HG03442 (cell line): ENCODE measurements at regions not wholly inside any gene's neighbourhood (a gene's known extent, or its start where the extent isn't known, plus 50 kb on each side); places are given as distances from the start of the nearest gene placed in this dataset.

Experiments
- ATAC-seq: cut with Tn5 transposase; IDR thresholded peaks from one replicate; pipeline ENCODE4 v1.9.1; 2021; ENCODE audit warnings: mild to moderate bottlenecking, moderate library complexity; ENCODE audit not compliant: unreplicated experiment

DNA sequence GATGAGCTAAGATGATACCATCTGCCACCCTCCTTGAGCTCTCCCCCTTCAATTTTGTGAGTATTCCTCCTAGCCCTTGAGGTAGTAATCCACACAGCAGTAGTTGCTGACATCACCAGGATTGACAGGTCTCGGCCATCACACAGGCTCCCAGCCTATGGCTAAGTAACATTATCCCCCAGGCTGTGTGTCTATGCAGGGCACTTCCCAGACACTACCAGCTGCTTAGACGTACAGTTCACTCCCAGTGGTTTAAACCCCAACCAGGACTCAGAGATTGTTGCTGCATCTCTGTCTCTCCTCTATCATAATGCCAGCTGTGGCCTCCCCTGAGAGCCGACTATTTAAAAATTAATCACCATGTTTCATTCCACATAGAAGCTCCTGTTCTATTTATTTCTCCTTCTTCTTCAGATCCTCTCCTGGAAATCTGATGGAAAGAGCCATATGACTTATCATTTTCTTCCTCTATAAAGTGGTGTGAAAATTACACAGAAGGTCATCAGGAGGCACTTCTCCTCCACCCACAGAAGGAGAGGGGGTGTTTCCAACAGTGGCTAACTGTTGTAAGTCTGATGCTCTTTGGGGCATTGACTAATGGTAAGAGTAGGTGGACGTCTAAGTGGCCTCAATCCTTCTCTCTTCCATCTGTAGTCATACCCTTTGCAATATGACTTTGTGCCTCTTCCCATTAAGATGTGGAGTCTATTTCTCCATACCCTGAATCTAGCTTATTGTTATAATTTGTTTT, 396.3 kb downstream of the SETD4 start:
- no peak for ATAC-seq

DNA sequence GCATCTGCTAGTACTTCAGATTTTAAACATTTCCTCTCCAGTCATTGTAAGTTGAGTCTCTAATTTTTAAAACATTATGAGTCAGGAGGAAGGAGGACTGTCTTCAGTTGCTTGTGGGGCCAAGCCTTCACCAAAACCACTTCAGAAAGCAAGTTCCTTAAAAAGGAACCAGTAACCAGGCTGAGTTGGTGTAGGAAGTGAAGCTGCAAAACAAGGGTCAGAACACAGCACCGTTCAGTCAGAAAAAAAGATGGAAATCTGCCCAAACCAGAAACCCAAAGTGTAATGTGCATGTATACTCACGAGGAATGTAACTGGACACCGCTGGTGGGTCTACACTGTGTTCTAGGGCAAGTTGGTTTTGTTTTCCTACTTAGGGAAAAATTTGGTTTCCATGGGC, 402.1 kb downstream of the SETD4 start:
- ATAC-seq: no peak

DNA sequence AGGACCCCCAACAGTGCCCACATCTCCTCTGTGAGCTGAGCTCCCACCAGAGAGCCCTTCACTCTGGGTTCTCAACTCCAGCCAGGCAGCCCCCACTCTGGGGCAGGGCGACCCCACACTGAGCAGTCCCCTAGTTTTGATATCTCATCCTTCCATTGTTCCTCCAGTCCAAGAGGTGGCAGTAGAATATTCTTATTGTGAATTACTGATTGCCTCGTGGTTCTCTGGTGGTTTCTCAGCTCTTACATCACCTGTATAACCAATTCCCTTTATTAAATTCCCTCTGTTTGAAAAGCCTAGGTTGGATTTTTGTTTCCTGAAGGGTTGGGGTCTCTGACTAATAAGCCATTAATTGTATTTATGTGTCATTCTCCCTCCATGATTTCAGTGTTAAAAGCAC, 407.5 kb downstream of the SETD4 start:
- no peak for ATAC-seq

DNA sequence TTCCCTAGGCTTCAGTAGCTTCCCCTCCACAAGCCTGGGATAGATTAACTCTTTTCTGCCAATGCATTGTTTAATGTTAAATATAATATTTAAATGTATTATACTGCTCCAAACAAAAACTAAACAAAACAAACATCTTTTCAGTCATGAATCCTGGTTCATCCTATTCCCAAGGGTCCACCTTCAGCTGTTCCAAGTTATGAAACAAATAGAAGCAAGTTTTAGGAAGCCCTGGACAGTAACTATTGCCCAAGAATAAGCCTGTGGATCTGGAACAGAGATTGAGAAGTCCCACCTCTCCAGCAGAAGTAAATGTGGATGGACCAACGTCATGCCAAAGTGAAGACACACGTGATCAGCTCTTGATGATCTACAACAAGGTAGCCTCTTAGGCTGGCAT, 408.1 kb downstream of the SETD4 start:
- ATAC-seq: no peak

DNA sequence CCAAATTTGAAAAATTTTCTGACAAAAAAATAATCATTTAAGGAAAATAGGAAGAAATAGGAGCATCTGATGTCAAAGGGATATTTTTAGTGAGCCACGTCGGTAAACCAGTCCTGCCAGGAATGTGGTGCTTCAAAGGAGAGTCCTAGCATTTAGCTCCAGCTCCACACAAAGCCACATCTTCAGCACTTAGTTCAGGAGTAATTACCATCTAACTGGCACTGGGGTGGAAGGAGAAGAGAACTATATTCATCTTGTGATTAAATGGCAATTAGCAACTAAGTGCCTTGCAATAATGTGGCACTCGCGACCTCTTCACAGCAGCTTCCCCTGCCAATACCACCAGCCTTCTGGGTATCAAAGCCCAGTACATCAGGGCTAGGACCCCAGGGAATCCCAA, 409.1 kb downstream of the SETD4 start:
- no peak for ATAC-seq

DNA sequence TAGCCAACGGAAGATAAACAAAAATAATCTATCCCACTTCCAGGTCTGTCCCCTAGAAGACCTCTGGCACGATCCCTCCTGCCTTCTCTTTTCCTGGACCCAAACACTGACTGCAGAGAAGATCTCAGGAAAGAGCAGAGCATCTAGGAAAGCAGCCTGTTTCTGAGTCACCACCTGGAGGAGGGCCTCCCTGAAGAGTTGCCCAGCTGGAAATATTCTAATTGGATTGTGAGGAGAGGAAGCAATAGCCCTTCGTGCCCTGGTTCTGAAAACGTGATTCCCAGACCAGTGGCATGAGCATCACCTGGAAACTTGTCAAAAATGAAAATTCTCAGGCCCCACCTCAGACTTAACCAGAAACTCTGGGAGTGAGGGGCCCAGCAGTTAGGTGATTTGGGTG, 411.1 kb downstream of the SETD4 start:
- ATAC-seq: no peak

DNA sequence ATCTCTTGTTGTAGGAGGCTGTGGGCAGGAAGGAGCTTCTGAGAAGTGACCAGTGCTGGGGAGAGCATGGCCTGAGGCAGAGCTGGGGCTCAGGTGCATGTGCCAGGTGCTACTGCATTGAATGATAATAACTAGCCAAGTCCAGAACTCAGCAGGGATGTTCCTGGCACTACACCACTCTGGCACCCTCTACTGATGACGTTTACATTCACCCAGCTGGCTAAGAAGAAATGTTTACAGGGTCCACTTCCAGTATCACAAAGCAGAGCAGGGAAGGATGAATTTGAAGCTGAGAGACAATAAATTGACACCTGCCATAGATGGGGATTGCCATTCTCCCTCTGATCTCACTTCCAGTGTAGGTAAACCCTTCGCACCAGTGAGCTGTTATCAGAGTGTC, 411.8 kb downstream of the SETD4 start:
- ATAC-seq: no peak

DNA sequence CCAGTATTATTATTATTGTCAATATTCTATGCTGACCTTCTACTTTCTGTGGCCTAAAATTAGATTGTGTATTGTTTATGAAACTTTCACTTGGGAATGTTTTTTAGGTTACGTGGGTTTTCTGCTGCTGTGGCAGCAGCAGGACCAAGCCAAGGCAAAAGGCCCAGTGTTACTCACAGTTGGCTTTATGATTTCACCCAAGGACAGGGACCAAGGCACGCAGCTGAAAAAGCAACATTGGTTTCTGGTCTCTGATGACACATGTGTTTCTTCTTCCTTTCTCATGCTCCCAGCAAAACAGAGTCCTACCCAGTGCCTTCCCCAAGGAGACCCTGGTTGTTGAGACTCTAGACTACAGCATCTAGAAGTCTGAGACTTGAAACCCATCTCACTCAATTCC, 413.7 kb downstream of the SETD4 start:
- ATAC-seq: no peak

DNA sequence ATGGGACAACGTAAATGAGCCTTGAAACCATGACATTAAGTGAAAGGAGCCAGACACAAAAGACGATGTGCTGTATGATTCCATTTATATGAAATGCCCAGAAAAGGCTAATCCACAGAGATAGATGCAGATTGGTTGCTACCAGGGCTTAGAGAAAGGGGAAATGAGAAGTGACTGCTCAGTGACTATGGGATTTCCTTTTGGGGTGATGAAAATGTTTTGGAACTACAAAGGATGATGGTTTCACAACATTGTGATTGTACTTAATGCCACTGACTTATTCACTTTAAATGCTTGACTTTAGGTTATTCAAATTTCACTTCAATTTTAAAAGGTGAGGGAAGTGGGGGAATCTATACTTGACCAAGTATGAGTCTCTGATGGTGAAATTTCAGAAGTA, 414.3 kb downstream of the SETD4 start:
- no peak for ATAC-seq

DNA sequence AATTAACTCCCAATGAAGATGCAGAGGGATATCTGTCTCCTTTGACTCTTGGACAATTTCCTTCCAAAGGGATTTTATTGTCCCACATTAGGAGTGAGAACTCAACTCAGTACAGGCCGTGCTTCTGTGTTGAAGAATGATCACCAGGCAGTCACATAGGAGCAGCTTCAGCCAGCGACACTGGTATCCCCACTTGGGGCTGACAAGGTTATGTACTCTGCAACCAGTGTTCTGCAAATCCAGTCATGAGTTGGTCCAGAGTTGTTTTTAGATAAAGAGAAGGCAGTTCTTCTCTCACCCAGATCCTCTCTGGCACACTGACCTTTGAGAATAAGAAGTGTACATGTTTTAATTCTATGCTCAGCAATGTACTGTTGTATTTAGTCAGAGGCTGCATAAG, 415.8 kb downstream of the SETD4 start:
- no peak for ATAC-seq

DNA sequence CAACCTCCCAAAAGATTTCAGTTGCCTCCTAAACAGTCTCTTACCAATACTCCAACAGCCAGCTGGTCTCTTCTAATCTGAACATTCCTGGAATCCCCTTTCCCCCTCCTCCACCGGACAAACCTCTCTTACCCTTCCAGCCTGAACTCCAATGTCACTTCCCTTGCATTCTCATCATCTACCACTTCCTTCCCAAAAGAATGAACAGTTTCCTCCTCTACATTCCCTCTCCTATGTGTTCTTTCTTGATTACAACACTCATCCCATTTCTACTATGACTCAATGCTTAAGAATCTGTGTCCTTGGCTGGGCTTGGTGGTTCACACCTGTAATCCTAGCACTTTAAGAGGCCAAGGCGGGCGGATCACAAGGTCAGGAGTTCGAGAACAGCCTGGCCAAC, 417.1 kb downstream of the SETD4 start:
- no peak for ATAC-seq

DNA sequence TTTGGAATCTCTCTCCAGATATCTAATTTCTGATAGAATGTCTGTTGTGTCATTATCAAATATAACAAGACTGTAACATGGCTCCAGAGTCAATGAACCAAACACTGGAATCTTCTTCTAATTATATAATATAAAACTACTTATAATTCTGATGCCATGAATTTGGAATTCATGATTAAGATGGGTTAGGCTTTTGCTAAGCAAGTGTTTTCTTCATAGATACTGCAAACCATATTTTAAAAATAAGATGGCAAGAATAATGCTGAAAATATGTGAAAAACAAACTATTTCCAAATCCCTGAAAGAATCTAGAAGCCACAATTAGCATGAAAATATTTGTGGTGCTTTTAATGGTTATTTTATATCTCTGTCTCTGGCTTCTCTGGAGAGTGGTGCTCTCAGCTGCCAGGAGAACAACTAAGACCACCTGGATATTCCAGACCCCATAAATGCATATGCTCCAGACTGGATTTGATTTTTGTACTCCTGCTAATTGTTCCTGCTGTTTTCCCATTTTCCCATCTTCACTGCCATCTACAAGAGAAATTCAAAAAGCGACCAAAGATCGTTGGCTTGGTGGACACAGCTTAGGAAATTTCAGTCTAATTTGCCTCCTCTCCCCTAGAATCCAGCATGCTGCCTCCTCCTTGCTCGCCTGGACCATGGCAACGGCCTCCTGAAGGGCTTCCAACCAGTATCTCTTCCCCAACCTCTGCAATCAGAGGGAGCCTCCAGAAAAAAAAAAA, 418.9 kb downstream of the SETD4 start:
- no peak for ATAC-seq

DNA sequence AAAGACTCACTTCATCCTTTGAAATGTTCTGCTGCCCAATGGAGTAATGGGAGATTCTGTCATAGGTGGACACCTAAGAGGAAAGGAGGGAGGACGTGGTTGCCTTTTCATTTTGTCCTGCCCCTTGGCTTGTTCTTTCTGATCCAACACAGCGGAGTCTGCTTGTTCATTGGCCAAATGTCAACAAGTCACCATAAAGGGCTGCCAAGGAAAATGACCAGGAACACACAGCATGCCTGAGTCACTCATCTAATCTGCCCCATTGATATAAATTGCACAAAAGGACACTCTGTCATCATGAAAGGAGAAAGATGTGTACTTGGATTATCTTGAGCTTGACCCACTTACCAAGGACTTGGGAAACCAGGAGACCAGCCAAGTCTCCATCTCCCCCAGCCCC, 422.9 kb downstream of the SETD4 start:
- no peak for ATAC-seq

DNA sequence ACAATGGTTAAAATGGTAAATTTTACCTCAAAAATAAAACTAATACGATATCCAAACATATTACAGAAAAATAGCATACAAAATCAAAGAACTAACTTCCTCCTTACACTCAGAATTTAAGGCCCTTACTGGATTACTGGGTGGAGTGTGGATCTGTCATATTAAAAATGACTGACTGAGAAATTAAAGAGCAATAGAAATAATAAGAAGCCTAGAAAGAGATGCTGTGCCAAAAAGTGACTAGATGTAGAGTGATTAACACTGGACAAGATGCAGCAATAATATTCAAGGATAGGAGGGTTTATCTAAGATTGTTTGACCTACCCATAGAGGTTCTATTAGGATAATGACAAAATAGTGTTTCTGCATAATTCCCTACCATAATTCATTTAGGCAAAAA, 424.3 kb downstream of the SETD4 start:
- no peak for ATAC-seq

DNA sequence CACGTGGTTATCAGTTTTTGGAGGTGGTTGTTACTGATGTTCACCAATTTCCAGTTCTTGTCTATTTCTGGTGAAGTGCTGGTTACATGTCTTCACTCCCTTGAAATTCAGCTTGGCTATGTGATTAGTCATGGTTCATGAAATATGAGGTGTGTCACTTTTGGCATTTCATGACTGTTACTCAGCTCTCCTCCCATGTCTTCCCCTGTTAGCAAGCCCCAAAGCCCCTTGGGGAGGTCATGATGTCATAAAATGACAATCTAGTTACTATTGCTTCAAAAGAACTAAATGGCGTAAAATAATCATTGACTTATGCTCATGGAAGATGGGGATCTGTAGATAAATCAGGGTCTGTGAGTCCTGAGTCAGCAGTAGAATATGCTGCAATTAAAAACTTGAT, 425.1 kb downstream of the SETD4 start:
- ATAC-seq: no peak

DNA sequence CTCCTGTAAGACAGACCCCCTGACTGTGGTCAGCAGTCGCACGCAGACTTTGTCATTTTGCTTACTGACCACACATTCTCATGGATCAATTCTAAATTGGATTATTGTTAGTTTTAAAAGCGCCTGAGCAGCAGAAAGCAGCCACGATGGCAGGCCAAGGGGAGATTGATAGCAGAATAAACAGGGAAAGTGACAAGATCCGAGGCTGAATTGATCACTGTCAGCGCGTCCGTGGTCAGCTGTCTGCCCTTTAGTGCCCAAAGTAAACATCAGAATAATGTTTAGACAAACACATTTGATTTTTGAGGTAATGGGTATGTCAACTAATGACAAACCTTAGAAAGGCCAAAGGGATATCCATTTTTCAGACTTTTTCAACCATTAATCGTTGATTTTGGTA, 426.8 kb downstream of the SETD4 start:
- no peak for ATAC-seq

DNA sequence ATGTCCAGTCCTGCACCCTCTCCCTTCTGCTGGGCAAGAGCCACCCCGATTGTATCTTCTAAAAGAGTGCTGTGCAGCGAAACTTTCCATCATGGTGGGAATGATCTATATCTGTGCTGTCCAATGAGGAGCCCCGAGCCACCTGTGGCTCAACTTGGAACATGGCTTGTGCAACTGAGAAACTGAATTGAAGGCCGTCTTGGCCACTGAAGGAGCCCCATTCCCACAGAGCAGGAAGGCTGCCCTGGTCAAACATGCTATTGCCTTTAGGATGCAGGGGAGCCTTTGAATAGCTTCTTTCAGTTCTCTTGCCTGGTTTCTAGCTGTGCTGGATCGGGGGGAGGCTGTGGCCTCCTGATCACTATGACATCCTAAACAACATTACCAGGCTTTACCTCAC, 427.6 kb downstream of the SETD4 start:
- no peak for ATAC-seq

DNA sequence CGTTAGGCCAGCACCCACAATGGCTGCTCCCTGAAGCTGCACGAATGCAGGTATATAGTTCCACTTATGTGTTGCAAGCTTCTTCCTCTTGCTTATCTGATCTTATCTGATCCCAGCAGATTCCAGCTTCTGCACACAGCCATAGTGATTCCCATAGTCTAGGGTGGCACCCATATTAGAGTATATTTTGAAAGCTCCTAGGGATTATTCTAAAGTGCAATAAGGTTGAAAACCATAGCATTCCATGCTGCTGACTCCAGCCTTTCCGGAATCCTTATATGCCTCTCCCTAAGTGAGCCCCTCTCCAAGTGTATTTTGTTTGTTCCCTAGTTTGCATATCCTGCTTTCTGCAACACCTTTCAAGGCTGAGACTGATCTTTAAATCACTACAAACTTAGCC, 432.0 kb downstream of the SETD4 start:
- ATAC-seq: no peak

DNA sequence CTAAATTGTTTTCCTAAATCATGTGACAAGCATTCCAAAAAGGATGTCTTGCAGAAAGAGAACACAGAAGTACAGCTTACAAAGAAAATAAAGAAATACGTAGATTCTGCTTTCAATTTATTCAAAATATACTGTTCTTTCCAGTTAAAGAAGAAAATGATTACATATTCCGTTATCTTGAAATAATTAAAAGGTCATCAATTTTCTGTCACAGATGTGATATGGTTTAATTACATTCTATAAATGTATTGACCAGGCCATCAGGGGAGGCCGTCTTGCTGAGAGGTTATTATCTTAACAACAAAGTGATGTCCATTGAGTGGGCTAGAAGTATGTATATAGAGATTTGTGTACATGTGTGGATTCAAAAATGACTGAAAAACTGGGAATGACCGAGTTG, 432.9 kb downstream of the SETD4 start:
- ATAC-seq: no peak

DNA sequence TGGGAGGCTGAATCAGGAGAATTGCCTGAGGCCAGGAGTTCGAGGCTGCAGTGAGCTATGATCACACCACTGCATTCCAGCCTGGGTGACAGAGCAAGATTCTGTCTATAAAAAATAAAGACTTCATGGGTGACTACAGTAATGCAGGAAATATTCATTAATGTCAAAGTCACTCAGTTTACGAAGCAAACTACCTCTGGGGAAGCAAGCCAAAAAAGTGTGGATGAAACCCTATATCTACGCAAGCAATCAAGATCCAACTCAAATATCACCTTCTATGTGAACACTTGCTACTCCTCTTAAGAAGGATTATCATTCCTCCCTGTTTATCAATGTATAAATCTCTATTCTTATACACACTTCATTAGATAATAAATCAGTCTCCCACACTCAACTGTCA, 434.8 kb downstream of the SETD4 start:
- no peak for ATAC-seq

DNA sequence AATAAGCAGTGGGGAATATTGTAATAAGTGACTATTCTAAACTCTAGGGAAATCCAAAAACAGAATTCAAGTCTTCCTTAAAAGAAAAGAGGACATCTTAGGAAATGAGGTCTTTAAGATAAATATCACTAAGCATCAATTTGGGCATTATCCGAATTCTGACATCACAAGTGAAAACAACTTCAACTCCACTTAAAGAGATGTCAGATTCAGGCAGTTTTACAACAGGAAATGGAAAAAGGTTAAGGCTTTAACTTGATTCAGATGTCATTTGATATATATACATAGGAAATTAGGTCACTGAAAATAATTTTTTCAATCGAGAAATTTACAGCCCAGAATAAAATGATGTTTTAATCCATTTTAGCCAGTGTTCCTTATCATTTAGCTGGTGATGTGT, 435.4 kb downstream of the SETD4 start:
- no peak for ATAC-seq

DNA sequence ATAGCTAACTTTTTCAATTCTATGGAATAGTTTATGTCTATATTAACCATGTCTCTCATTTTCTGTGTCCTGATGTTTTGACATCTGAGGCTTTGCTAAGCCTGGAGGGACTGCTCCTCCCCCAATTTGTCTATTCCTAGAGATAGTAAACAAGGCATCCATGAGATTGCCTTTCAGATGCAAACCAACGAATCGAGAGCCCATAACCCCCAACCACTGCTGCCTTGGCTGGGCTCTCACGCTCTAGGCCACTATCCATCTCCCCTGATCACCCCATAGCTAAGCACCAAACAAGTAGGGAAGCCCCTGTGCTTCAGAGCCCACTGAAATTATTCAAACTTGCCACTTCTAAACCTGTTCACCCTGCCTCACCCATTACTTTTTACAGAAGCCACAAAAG, 437.7 kb downstream of the SETD4 start:
- no peak for ATAC-seq

DNA sequence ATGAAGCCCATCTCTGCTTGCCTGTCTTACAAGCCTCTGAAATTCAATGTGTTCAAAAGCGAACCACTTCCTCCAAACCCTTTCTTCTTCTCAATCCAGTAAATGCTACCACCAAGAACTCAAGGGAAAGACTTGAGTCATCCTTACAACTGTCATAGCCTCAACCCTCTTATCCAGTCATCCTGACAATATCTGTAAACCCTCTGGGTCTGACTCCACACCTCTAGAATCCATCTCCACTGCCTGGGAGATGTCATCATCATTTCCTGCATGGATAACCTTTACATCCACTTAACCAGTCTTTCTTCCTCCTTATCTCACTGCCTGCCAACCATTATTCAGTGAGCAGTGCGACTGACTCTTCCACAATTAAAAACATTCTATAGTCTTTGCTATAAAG, 441.1 kb downstream of the SETD4 start:
- ATAC-seq: no peak
